ENCODE measurements at regions not wholly inside any gene's neighbourhood (a gene's known extent, or its start where the extent isn't known, plus 50 kb on each side); places are given as distances from the start of the nearest gene placed in this dataset.

- TF ChIP-seq EZH2phosphoT487 (IDR thresholded peaks at IDR 0.05; ENCODE audit: insufficient read depth, low read depth) (no peak), EZH2 (IDR thresholded peaks at IDR 0.05; ENCODE audit: insufficient read depth, poor library complexity, severe bottlenecking) (no peak)
These were observed 70.6 kb upstream of the BHLHE40 start for GRCh38 chr3:4908433-4909156.
